Stimulated activated CD4-positive, alpha-beta T cell treated with anti-CD3 and anti-CD28 coated beads, TNF-alpha, amount 100 ng/mL, for 1 hour (primary cell): ENCODE measurements at regions not wholly inside any gene's neighbourhood (a gene's known extent, or its start where the extent isn't known, plus 50 kb on each side); places are given as distances from the start of the nearest gene placed in this dataset.
"Not testable (repeated sequence)": the region's sequence is repeated elsewhere in the genome, so short reads cannot be mapped to it uniquely, and the experiment has no call there.

Experiments
- DNase-seq, 3 donors: peaks; one replicate each; pipeline ENCODE4 v3.0.0-alpha.2; 2020; ENCODE audit warnings: low read depth in 3 of 3, low spot score in 1 of 3

DNA sequence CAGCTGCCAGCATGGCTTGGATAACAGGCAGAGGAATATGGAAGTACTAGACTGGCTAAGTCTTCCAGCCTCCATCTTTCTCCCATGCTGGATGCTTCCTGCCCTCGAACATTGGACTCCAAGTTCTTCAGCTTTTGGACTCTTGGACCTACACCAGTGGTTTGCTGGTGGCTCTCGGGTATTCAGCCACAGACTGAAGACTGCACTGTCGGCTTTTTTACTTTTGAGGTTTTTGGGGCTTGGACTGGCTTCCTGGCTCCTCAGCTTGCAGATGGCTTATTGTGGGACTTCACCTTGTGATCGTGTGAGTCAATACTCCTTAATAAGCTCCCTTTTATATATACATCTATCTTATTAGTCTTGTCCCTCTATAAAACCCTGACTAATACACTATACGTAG lies 667.6 kb upstream of the NRG3 start:
- DNase-seq, result not testable (repeated sequence)

DNA sequence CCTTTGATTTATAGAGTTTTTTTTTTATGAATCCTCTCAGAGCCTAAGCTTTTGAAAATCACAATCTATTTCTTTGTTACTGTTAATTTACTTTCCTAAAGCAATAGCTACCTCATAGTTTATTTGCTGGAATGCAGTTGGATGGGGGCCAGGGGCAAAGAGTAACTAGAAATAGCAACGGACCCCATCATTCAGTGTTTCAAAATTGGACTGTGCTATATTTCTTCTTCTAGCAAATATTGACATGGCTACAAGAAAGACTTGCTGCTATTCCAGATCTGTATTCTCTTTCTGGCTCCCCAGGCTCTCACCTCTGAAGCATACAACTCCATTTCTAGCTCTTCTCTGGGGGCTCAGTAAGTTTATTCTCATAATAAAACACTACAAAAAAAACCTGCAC lies 661.6 kb upstream of the NRG3 start:
- no peak for DNase-seq

DNA sequence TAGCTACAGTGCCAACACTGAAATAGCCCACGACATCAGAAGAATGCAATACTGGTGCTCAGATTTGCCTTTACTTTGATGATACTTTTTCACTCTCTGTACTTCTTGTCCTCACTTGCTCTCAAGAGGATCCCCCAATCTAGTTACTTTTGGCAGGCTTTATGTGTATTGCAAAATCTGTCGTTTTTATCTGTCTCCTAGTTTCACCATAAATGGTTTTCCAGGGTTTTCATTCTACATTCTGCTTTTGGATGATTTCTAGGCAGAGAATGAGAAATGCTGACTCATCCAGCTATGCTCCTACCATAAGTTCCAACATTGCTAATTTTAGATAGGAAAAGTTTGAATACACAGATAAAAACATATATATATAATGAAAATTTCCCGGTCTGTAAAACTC lies 659.5 kb upstream of the NRG3 start:
- DNase-seq, result no peak

DNA sequence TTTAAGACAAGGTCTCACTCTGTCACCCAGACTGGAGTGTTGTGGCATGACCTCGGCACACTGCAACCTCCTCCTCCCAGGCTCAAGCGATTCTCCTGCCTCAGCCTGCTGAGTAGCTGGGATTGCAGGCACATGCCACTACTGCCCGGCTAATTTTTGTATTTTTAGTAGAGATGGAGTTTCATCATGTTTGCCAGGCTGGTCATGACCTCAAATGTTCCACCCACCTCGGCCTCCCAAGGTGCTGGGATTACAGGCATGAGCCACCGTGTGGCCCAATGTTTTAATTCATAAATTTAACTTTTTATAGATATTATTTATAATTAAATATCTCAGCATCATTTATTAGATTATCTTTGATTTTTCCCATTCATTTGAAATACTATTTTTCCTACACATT lies 658.0 kb upstream of the NRG3 start:
- no peak for DNase-seq

DNA sequence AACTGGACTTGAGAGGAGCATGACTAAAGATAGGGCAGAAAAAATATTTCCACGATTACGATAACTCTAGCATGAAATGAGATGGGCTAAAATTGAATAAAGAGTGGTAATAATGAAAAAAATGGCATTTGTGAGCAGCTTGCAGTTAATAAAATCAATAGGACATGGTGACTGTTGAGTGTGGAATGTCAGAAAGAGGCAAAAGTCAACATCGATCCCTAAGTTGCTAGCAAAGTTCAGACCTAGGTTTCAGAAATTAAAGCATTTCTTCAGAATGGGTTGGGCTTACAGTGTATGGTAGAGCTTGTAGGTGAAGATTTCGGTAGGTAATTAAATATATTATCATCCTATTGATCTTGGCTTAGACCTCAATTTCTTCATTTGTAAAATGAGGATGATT lies 656.7 kb upstream of the NRG3 start:
- DNase-seq, result no peak

DNA sequence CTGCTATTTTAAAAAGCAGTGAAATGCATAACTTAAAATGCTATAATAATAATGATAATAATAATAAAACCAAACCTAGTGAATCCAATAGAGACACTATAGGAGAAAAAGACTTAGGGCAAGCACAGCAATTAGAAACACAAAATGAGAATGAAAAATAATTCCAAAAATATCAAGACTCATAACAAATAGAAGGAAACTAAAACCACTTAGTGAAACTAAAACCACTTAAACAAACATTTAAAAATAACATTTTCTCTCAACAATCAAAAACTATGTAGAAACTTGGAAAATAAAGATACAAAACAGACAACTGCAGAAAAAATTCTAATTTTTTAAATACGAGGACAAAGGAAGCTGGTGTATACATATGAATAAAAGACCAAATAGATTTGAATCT lies 655.2 kb upstream of the NRG3 start:
- DNase-seq, result no peak

DNA sequence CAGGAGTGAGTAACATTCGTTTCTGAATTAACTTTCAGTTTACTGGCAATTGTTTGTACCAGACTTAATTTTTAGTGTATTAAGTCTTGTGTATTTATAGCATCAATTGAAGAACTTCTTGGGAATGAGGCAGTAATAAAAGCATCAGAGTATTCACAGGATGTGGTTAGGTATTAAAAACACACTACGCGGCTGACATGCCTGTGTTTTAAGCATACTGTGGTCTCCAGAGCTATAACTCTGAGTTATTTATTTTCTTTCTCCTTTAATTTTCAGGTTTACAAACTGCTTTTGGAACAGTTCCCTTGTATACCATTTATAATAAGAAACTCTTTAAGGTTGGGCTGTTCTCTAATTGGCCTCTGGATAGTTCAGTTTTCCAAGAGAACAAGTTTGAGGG lies 626.1 kb upstream of the NRG3 start:
- no peak for DNase-seq

DNA sequence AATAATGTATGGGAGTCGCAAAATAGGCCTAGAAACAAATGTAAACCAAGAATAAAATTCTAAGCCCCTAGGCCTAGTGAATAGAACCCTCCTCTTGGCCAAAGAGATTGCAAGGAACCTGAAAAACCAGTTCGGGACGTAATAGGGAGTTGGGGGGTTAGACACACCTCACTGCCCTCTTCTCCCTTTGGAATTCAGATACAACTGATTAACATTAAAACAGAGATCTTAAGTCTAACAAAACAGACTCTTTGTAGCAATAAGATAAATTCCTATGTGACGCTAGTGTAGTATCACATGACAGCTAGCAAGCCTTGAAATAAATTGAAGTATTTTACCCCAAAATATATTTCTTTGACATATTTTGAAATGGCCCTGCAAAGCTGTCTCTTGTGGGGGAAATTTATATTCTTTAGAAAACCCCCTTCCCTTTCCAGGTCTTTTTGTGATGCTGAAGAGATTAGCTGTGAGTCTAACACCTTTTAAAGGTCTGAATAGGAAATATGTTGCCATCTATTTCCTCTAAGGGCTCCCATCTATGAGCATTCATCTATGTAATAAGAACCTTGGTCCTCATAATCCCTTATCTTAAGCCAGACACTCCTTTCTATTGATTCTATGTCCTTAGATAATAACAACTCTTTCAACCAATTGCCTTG lies 623.4 kb upstream of the NRG3 start:
- DNase-seq, result no peak

DNA sequence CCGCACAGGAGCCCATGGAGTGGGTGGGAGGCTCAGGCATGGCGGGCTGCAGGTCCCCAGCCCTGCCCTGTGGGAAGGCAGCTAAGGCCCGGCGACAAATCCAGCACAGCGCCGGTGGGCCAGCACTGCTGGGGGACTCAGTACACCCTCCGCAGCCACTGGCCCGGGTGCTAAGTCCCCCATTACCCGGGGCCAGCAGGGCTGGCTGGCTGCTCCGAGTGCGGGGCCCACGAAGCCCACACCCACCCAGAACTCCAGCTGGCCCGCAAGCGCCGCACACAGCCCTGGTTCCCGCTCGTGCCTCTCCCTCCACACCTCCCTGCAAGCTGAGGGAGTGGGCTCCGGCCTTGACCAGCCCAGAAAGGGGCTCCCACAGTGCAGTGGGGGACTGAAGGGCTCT lies 610.0 kb upstream of the NRG3 start:
- DNase-seq, result not testable (repeated sequence)

DNA sequence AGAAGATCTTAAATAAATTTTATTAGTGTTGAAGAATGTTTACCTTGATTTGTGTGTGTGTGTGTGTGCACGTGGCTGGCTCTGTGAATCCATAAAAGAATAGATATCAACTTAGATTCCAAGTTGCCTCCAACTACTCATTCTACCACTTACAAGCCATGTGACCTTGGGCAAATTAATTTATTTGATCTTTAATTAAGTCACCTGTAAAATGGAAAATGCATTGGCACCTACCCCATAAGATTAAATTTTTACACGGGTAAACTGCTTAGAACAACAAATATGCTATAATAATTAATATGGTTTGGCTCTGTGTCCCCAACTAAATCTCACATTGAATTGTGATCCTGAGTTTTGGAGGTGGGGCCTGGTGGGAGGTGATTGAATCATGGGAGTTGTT lies 604.9 kb upstream of the NRG3 start:
- DNase-seq, result no peak

DNA sequence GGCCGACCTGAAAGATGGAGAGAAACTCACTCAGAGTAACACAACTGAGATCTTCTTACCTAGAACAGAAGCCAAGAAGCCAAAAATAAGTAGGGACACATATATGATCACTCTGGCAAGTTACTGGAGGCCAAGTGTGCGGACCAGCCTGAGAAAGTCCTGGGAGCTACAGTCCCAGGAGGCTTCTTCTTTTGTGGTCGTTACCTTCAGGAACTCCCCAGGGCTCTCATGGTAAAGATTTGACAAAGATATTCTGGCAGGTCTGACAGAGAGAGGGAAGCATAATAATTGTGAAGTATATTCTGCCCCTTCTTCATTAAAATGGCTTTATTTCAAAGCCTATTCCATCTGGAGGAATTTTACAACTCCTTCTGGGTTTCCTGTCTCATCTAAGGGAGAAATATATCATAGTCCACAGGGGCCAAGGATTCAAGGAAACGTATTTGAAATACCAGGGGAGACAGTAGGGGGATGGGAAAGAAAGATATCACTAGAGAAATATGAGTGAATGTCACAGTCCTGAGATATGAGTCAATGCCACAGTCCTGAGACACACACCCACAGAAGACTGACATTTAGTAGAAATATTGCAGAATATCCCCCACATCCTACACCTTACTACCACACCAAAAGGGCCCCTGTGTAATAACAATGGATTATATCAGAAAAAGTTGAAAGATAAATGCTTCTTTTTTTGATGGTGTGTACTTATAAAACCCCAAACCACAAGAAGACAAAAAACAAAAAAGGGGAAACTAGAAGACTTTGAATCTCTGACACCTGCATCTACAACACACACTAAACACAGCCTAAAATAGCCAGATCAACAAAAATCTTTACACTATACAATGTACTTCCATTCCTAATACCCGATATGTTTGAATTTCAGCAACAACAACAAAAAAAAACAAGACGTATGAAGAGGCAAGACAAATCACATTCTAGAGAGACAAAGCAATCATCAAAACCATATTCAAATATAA lies 594.2 kb upstream of the NRG3 start:
- no peak for DNase-seq

DNA sequence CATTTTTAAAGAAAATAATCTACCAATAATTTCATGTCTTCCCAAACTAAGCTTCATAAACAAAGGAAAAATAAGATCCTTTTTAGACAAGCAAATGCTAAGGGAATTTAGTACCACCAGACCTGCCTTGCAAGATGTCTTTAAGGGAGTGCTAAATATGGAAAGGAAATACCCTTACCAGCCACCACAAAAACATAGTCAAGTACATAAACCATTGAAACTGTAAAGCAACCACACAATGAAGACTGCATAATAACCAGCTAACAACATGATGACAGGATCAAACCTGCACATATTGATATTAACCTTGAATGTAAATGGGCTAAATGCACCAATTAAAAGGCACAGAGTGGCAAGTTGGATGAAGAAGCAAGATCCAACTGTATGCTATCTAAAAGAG lies 586.5 kb upstream of the NRG3 start:
- DNase-seq, result no peak

DNA sequence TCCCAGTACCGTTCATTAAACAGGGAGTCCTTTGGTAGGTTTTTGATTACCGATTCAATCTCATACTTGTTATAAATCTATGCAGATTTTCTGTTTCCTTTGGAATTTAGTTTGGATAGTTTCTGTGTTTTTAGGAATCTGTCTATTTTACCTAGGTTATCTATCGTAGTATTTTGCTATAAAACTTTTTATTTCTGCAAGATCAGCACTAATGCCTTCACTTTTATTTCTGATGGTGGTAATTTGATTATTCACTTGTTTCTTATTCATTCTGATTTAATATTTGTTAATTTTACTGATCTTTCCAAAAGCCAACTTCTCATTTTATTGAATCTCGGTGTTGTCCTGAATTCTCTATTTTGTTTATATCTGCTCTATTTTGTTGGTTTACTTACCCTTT lies 577.7 kb upstream of the NRG3 start:
- DNase-seq, result no peak

DNA sequence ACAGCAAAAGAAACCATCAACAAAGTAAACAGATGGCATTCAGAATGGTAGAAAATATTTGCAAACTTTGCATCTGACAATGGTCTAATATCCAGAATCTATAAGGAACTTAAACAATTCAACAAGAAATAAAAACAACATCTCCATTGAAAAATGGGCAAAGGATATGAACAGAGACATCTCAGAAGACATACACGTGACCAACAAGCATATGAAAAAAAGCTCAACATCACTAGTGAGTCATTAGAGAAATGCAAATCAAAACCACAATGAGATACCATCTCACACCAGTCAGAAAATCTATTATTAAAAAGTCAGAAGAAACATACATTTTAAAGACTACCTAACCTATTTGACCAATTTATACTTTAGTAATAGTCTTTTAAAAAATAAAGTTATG lies 571.3 kb upstream of the NRG3 start:
- no peak for DNase-seq

DNA sequence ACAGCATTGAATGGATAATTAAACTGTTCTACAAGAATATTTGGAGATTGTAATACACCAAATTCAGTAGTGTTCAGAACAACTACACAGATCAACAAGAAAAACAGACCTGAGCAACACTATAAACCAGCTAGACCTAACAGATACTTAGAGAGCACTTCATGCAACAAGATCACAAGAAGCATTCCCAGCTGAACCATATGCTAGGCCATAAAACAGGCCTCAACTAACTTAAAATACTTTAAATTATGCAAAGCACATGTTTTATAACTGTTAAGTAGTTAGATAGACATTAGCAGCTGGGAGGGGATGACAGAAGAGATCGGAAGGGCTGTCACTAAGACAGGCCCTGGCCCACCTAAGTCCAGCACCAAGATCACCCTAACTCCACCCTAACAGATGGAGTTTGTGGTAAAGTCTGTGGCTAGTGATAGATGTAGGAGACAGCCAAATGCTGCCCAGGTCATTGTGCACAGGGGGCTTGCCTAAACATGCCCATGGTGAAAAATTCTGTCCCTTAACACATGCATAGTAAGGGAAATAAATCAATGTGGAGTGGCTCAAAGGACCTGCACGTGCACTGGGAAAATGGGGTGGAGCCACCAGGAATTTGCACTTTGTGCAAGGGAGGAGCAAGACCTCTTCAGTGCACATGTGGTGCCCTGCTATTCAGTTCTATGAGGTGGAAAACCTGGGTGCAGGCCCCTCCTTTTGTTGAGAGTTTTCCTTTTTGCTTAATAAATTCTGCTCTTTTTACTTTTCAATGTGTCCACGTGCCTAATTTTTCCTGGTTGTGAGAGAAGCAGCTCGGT lies 567.8 kb upstream of the NRG3 start:
- no peak for DNase-seq

DNA sequence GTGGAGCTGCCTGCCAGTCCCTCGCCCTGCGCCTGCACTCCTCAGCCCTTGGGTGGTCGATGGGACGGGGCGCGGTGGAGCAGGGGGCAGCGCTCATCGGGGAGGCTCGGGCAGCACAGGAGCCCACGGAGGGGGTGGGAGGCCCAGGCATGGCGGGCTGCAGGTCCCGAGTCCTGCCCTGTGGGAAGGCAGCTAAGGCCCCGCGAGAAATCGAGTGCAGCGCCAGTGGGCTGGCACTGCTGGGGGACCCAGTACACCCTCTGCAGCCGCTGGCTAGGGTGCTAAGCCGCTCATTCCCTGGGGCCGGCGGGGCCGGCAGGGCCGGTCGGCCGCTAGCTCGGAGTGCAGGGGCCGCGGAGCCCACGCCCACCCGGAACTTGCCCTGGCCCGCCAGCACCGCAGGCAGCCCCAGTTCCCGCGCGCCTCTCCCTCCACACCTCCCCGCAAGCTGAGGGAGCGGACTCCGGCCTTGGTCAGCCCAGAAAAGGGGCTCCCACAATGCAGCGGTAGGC lies 565.9 kb upstream of the NRG3 start:
- DNase-seq, result no peak

DNA sequence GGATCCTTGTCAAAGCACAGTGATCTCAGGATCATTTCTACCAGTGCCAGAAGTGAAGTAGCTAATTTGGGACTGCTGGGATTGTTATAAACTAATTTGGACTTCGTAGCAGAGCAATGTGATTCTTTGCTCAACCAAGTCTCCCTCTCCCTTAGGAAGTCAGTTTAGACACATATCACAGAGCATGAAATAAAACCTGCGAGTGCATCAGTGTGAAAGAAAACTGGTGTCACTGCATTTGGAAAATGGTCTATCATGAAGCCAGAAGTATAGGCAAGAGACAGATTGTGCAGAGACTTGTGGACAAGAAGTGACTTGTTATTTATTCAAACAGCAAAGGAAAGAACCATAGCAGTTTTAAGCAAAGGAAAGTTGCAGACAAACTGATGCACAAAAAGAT lies 560.5 kb upstream of the NRG3 start:
- no peak for DNase-seq

DNA sequence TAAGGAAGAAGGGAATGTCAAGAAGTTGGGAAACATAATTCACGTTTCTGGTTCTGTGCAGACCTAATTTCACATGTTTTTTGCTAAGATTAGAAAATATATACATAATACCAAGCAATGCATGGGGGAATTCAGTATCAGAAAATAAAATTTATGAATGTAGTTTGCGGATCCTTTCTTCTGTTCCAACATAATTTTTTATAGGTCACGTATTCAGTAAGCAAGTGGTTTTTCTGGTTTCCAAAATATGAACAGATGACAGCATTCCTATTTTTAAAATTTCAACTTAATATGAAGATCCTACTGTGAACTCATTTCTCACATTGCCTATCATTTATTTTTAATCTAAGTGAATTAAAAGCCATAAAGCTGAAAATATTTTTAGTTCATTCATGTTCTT lies 560.0 kb upstream of the NRG3 start:
- no peak for DNase-seq

DNA sequence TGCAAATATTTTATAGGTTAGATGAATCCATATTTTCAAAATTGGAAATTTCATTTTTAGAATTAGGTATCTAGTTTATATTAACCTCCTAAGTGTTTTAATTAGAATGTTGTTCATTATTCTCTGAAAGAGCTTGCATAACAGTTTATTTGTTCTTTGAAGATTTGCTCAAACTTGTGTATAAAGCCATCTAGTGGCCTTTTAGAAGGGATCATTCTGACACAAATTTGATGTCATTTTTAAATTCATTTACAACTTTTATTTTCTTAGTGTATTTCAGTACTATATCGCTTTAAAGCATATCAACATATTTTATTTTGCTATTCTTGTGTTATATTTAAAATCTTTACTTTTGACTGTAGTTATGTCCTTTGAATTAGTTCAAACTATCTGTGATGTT lies 527.0 kb upstream of the NRG3 start:
- no peak for DNase-seq

DNA sequence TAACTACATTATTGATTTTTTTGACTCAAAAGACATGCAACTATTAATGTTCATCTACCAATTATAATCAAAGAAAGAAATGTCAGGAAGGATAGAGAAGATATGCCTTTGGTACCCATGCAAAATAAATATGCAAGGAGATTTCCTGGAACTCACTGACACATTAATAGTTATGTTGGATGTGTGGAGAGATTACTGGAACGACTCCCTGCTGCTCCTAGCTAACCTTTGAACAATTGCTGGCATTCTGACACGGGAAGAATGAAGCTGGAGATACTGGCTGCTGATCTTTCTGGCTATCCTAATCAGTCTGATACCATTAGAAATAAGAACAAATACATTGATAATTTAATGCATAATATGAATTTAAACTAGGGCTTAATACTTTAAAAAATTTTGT lies 507.9 kb upstream of the NRG3 start:
- no peak for DNase-seq

DNA sequence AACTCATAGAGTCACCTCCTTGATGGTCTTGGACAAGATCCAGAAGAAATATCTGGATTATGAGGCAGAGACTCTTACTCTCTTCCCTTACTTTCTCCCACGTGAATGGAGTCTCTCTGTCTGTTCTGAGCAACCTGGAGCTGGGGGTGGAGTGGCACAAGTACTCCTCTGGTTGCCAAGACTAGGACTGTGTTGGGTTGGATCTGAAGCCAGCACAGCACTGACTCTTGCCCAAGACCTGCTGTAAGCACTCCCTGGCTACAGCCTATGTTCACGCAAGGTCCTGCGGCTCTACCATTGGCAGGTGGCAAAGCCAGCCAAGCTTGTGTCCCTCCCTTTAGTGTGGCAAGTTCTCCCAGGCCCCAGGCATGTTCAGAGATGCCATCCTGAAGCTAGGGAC lies 488.2 kb upstream of the NRG3 start:
- DNase-seq, result no peak

DNA sequence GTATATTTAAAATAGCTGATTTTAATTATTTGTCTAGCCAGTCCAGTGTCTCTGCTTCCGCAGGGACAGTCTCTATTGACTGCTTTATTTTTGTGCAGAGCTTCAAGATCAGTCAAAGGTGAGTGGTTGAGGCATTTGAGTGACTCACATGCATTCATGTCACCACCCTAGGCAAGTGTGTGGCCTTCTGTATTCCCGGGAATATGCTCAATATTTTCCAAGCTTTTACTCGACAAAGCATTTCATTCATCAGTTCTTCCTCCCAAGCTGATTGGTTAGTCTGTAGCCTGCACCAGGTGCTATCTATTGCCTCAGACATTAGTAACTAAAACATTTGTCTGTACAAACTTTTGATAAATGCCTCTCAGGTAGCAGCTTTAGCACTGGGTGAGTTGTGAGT lies 471.5 kb upstream of the NRG3 start:
- DNase-seq, result no peak
